ENCODE measurements at regions not wholly inside any gene's neighbourhood (a gene's known extent, or its start where the extent isn't known, plus 50 kb on each side); places are given as distances from the start of the nearest gene placed in this dataset.

- H3K9me3 ChIP-seq = no peaks in the 10 kb centered on the region
- H3K4me3 ChIP-seq = no peak overlapping the region
- no peak overlapping the region for H3K27ac ChIP-seq
- no peak overlapping the region for H3K9ac ChIP-seq (ENCODE audit: low read depth in 2 of 2, low read length in 2 of 2)
- no peaks in the 10 kb centered on the region for H3K27me3 ChIP-seq
- intact Hi-C loops (cut with DNase I) = no loop called here
- no peak for TF ChIP-seq CTCF (IDR thresholded peaks at IDR 0.05)
- H3K36me3 ChIP-seq = no peaks in the 10 kb centered on the region
- no peaks in the 10 kb centered on the region for H3K4me1 ChIP-seq
- no peak for DNase-seq
These were observed 66.8 kb upstream of the PCSK1 start for GRCh38 chr5:96499753-96500345.

GRCh38 chr5:96501991-96502646, 69.1 kb upstream of the PCSK1 start:
- Histone ChIP-seq H3K4me3 (no peak overlapping the region), H3K27me3 (no peaks in the 10 kb centered on the region), H3K27ac (no peak overlapping the region), H3K9me3 (no peaks in the 10 kb centered on the region), H3K36me3 (no peaks in the 10 kb centered on the region), H3K4me1 (no peaks in the 10 kb centered on the region), H3K9ac (ENCODE audit: low read depth in 2 of 2, low read length in 2 of 2) (no peak overlapping the region)
- TF ChIP-seq CTCF (IDR thresholded peaks at IDR 0.05) = no peak
- intact Hi-C loops (cut with DNase I) = no loop called here
- no peak for DNase-seq

- H3K27ac ChIP-seq = no peak overlapping the region
- intact Hi-C loops (cut with DNase I) = no loop called here
- H3K27me3 ChIP-seq = no peaks in the 10 kb centered on the region
- no peak for DNase-seq
- no peaks in the 10 kb centered on the region for H3K4me1 ChIP-seq
- H3K9ac ChIP-seq (ENCODE audit: low read depth in 2 of 2, low read length in 2 of 2) = no peak overlapping the region
- no peaks in the 10 kb centered on the region for H3K36me3 ChIP-seq
- H3K9me3 ChIP-seq = no peaks in the 10 kb centered on the region
- TF ChIP-seq CTCF (IDR thresholded peaks at IDR 0.05) = no peak
- H3K4me3 ChIP-seq = no peak overlapping the region
These were observed 70.6 kb upstream of the PCSK1 start for GRCh38 chr5:96503501-96504236.

- H3K9ac ChIP-seq (ENCODE audit: low read depth in 2 of 2, low read length in 2 of 2) = no peak overlapping the region
- TF ChIP-seq CTCF (IDR thresholded peaks at IDR 0.05) = no peak
- no peaks in the 10 kb centered on the region for H3K27me3 ChIP-seq
- intact Hi-C loops (cut with DNase I) = no loop called here
- H3K27ac ChIP-seq = no peak overlapping the region
- DNase-seq = no peak
- H3K4me3 ChIP-seq = no peak overlapping the region
- H3K4me1 ChIP-seq = peaks cover 6% of the 10 kb centered on the region
- H3K36me3 ChIP-seq = no peaks in the 10 kb centered on the region
- no peaks in the 10 kb centered on the region for H3K9me3 ChIP-seq
These were observed 73.3 kb upstream of the PCSK1 start for GRCh38 chr5:96506376-96506775.

GRCh38 chr5:96506866-96507527, 73.9 kb upstream of the PCSK1 start:
- H3K9ac ChIP-seq (ENCODE audit: low read depth in 2 of 2, low read length in 2 of 2) = no peak overlapping the region
- no peak for DNase-seq
- no peak overlapping the region for H3K27ac ChIP-seq
- H3K27me3 ChIP-seq = no peaks in the 10 kb centered on the region
- intact Hi-C loops (cut with DNase I) = no loop called here
- no peak for TF ChIP-seq CTCF (IDR thresholded peaks at IDR 0.05)
- H3K4me3 ChIP-seq = no peak overlapping the region
- H3K36me3 ChIP-seq = no peaks in the 10 kb centered on the region
- H3K4me1 ChIP-seq = peaks cover 6% of the 10 kb centered on the region
- H3K9me3 ChIP-seq = no peaks in the 10 kb centered on the region
